ENCODE measurements at regions not wholly inside any gene's neighbourhood (a gene's known extent, or its start where the extent isn't known, plus 50 kb on each side); places are given as distances from the start of the nearest gene placed in this dataset.
"Not testable (repeated sequence)": the region's sequence is repeated elsewhere in the genome, so short reads cannot be mapped to it uniquely, and the experiment has no call there.

DNA sequence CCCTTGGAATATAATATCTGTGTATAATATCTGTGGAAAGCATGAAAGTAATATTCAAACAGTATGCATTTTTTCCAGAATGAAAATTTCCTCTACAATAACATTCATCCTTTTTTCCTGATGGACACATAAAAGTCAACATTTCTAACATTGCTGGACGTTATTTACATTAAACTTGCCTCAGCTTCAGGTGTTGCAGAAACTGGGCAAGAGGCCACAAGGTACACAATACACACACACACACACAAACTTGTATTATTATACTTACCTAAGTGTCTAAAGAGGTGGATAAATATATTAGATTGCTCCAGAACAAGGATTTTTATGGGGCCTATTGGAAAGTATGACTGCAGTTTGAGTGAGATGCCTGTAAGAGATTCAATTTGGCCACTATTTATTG is 1460.2 kb downstream of the FOXD4L5 start:
- BruUV-seq (replicated peaks); DNase-seq (ENCODE audit: unreplicated experiment); intact Hi-C loops (cut with micrococcal nuclease); H3K4me1 Mint-ChIP-seq (ENCODE audit: insufficient read depth, unreplicated experiment); H3K27me3 Mint-ChIP-seq (ENCODE audit: insufficient read depth, unreplicated experiment); CTCF ChIA-PET; H3K36me3 Mint-ChIP-seq (ENCODE audit: insufficient read depth, unreplicated experiment); H3K4me3 Mint-ChIP-seq (ENCODE audit: unreplicated experiment); H3K27ac Mint-ChIP-seq (ENCODE audit: low read depth, unreplicated experiment): not testable (repeated sequence)
- peaks cover 13% of the 10 kb centered on the region for H3K9me3 Mint-ChIP-seq (ENCODE audit: unreplicated experiment)
- POLR2A ChIA-PET: interaction anchor here (0.7 kb wide), 1 partner anchor 943 kb away, joined by 3 read pairs; no protein-coding TSS in a partner anchor

DNA sequence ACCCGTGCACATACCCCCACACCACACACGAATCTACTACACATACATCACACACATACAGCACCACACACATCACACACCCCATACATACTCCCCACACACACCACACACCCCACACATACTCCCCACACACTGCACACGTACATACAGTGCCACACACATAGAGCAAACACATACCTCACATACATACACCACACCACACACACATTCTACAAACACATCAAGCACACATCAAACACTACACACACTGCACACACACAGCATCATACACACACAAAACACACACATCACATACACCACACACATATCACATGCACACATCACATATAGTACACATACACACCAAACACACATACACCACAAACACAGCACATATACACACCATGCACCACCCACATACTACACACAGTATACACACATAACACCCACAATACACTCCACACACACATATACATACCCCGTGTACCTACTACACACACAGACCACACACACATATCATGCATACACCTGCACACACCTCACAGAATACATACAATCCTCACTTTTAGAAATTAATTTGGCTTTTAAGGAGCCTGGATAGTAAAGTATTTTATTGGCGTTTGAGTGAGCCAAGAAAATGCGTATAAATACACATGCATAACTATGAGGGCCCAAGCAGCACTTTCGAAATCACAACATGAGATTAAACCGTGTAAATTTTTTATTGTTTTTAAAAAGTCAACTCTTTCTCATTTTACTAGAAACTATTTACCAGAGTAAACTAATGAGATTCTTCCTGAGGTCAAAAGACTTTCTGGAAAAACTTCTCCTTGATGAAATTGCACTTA is 1461.4 kb downstream of the FOXD4L5 start:
- BruUV-seq (replicated peaks); POLR2A ChIA-PET: not testable (repeated sequence)
- H3K9me3 Mint-ChIP-seq (ENCODE audit: unreplicated experiment): peaks cover 13% of the 10 kb centered on the region

DNA sequence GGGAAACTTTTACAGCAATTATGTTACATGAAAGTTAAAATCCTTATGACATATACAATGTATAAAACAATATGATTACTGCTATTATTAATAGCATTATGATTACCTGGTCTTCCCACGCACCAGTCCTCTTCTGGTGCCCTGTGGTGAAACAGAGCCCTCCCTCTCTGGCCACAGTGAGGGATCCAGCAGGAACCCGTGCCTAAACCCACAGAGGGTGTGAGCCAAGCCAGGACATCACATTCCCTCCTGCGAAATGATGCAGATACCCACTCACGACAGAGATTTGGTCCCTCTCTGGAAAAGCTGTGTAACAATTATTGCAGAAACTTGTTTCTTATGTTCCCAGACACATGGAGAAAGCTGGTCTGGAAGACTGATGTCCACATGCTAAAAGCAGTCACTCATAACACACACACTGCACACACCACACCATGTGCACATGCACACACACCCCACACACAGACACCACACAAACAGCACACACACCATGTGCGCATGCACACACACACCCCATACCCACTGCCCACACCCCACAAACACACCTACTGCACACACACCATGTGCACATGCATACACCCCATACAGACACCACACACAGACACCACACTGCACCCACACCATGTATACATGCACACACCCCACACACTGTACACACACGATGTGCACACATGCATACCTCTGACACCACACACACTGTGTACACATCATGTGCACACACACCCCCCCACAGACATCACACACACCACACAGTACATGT is 1462.2 kb downstream of the FOXD4L5 start:
- BruUV-seq (replicated peaks); intact Hi-C loops (cut with micrococcal nuclease): not testable (repeated sequence)

More for the DNA sequence above, 1461.4 kb downstream of the FOXD4L5 start:
- H3K4me1 Mint-ChIP-seq (ENCODE audit: insufficient read depth, unreplicated experiment); H3K27me3 Mint-ChIP-seq (ENCODE audit: insufficient read depth, unreplicated experiment); H3K4me3 Mint-ChIP-seq (ENCODE audit: unreplicated experiment); CTCF ChIA-PET; DNase-seq (ENCODE audit: unreplicated experiment); H3K36me3 Mint-ChIP-seq (ENCODE audit: insufficient read depth, unreplicated experiment); intact Hi-C loops (cut with micrococcal nuclease); H3K27ac Mint-ChIP-seq (ENCODE audit: low read depth, unreplicated experiment): not testable (repeated sequence)

DNA sequence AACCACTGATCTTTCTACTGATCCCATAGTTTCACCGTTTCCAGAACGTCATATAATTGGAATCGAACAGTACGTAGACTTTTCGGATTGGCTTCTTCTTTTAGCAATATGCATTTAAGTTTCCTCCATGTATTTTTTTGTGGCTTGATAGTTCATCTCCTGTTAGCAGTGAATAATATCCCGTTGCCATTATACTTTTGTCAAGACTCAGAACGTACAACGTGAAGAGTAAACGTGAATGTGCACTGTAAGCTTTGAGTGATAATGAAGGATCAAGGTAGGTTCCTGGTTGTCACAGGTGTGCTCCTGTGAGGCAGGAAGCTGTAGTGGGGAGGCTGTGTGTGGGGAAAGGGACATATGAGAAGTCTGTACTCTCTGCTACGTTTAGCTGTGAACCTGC is 1463.7 kb downstream of the FOXD4L5 start:
- DNase-seq (ENCODE audit: unreplicated experiment); H3K27me3 Mint-ChIP-seq (ENCODE audit: insufficient read depth, unreplicated experiment); CTCF ChIA-PET; POLR2A ChIA-PET; H3K36me3 Mint-ChIP-seq (ENCODE audit: insufficient read depth, unreplicated experiment); H3K4me3 Mint-ChIP-seq (ENCODE audit: unreplicated experiment); H3K27ac Mint-ChIP-seq (ENCODE audit: low read depth, unreplicated experiment); intact Hi-C loops (cut with micrococcal nuclease): not testable (repeated sequence)
- H3K9me3 Mint-ChIP-seq (ENCODE audit: unreplicated experiment): peaks cover 13% of the 10 kb centered on the region
- TSS peak; percentile 83 for BruUV-seq (replicated peaks)
- H3K4me1 Mint-ChIP-seq (ENCODE audit: insufficient read depth, unreplicated experiment): peaks cover 11% of the 10 kb centered on the region

More for the DNA sequence above, 1462.2 kb downstream of the FOXD4L5 start:
- CTCF ChIA-PET; H3K4me3 Mint-ChIP-seq (ENCODE audit: unreplicated experiment); H3K36me3 Mint-ChIP-seq (ENCODE audit: insufficient read depth, unreplicated experiment); H3K27me3 Mint-ChIP-seq (ENCODE audit: insufficient read depth, unreplicated experiment); DNase-seq (ENCODE audit: unreplicated experiment); POLR2A ChIA-PET; H3K27ac Mint-ChIP-seq (ENCODE audit: low read depth, unreplicated experiment); H3K4me1 Mint-ChIP-seq (ENCODE audit: insufficient read depth, unreplicated experiment): not testable (repeated sequence)
- peaks cover 13% of the 10 kb centered on the region for H3K9me3 Mint-ChIP-seq (ENCODE audit: unreplicated experiment)

DNA sequence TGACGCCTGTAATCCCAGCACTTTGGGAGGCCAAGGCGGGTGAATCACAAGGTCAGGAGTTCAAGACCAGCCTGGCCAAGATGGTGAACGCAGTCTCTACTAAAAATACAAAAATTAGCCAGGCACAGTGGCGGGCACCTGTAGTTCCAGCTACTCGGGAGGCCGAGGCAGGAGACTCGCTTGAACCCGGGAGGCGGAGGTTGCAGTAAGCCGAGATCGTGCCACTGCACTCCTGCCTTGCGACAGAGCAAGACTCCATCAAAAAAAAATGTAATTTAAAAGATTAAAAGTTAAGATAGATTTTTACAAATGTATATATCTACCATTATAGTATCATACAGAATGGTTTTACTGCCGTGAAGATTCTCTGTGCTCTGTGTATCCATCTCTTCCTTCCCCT is 1464.1 kb downstream of the FOXD4L5 start:
- H3K27ac Mint-ChIP-seq (ENCODE audit: low read depth, unreplicated experiment); intact Hi-C loops (cut with micrococcal nuclease); H3K27me3 Mint-ChIP-seq (ENCODE audit: insufficient read depth, unreplicated experiment); H3K4me3 Mint-ChIP-seq (ENCODE audit: unreplicated experiment); POLR2A ChIA-PET; H3K36me3 Mint-ChIP-seq (ENCODE audit: insufficient read depth, unreplicated experiment); DNase-seq (ENCODE audit: unreplicated experiment); CTCF ChIA-PET; BruUV-seq (replicated peaks): not testable (repeated sequence)
- peaks cover 11% of the 10 kb centered on the region for H3K4me1 Mint-ChIP-seq (ENCODE audit: insufficient read depth, unreplicated experiment)
- peaks cover 17% of the 10 kb centered on the region for H3K9me3 Mint-ChIP-seq (ENCODE audit: unreplicated experiment)

DNA sequence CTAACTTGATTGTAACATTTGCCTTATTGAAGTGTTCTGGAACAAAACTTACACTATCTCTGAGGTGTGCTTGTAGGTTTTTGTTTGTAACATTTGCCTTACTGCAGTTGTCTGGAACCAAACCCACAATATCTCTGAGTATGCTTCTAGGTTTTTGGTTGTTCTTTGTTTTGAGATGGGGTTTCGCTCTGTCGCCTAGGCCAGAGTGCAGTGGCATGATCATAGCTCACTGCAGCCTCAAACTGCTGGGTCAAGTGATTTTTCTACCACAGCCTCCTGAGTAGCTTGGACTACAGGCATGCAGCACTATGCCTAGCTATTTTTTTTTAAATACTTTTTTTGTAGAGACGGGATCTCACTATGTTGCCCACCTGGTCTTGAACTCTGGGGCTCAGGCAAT is 1464.6 kb downstream of the FOXD4L5 start:
- Mint-ChIP-seq H3K4me1 (ENCODE audit: insufficient read depth, unreplicated experiment) (peaks cover 11% of the 10 kb centered on the region), H3K9me3 (ENCODE audit: unreplicated experiment) (peaks cover 21% of the 10 kb centered on the region)
- CTCF ChIA-PET; H3K4me3 Mint-ChIP-seq (ENCODE audit: unreplicated experiment); BruUV-seq (replicated peaks); H3K27ac Mint-ChIP-seq (ENCODE audit: low read depth, unreplicated experiment); DNase-seq (ENCODE audit: unreplicated experiment); intact Hi-C loops (cut with micrococcal nuclease); H3K36me3 Mint-ChIP-seq (ENCODE audit: insufficient read depth, unreplicated experiment); H3K27me3 Mint-ChIP-seq (ENCODE audit: insufficient read depth, unreplicated experiment); POLR2A ChIA-PET: not testable (repeated sequence)

Measured in MCF 10A (cell line).